Upper lobe of left lung (tissue), 6 donors: ENCODE measurements at regions not wholly inside any gene's neighbourhood (a gene's known extent, or its start where the extent isn't known, plus 50 kb on each side); places are given as distances from the start of the nearest gene placed in this dataset.

Experiments
- ATAC-seq, 2 donors: fragments of 200-7000 bp; cut with Tn5 transposase; one replicate each; pipeline ENCODE4 v1.9.1; 2022; ENCODE audit warnings: mild to moderate bottlenecking in 2 of 2, moderate library complexity in 2 of 2; ENCODE audit not compliant: low FRiP score in 2 of 2
- DNase-seq, 2 donors: peaks; one replicate each; pipeline ENCODE4 v3.0.0-alpha.2; 2019 to 2020
- H3K27ac ChIP-seq, 4 donors: fragments of 200-600 bp; sonication (generic); one replicate each; pipeline ENCODE4 v1.5.1; 2016 to 2019
- H3K27me3 ChIP-seq, 4 donors: fragments of 200-600 bp; sonication (generic); one replicate each; pipeline ENCODE4 v1.5.1; 2017 to 2019
- H3K36me3 ChIP-seq, 4 donors: fragments of 200-600 bp; sonication (generic); one replicate each; pipeline ENCODE4 v1.5.1; 2016 to 2019
- H3K4me1 ChIP-seq, 4 donors: fragments of 200-600 bp; sonication (generic); one replicate each; pipeline ENCODE4 v1.5.1; 2018 to 2019
- H3K4me3 ChIP-seq, 4 donors: fragments of 200-600 bp; sonication (generic); one replicate each; pipeline ENCODE4 v1.5.1; 2017 to 2019; ENCODE audit warnings: mild to moderate bottlenecking in 2 of 4, moderate library complexity in 1 of 4
- H3K9me3 ChIP-seq, 4 donors: fragments of 200-600 bp; sonication (generic); one replicate each; pipeline ENCODE4 v1.5.1; 2018 to 2019
- CTCF ChIP-seq, 6 experiments: fragments of 450-650 bp in 4 of 6; fragments of 200-600 bp in 2 of 6; sonication (generic) in 2 of 6; IDR thresholded peaks; one replicate each; pipeline ENCODE4 v1.5.1; 2016 to 2019; ENCODE audit warnings: antibody characterized with exemption in 6 of 6
- EP300 ChIP-seq, 4 donors: sonication (generic); formaldehyde crosslinking; IDR thresholded peaks; one replicate each; pipeline ENCODE4 v1.5.1; 2017; ENCODE audit warnings: antibody characterized with exemption in 4 of 4, control low read depth in 2 of 4
- POLR2A ChIP-seq, 4 donors: fragments of 450-650 bp; IDR thresholded peaks; one replicate each; pipeline ENCODE4 v1.5.1; 2016 to 2017; ENCODE audit warnings: antibody characterized with exemption in 4 of 4, mild to moderate bottlenecking in 2 of 4
- POLR2AphosphoS5 ChIP-seq, 2 donors: sonication (generic); formaldehyde crosslinking; IDR thresholded peaks; one replicate each; pipeline ENCODE4 v1.5.1; 2017; ENCODE audit warnings: antibody characterized with exemption in 2 of 2
- WGBS, 2 donors: methylation state at CpG; one replicate each; pipeline ENCODE4 v1.1.5; 2017 to 2018; 5-methylcytosine and 5-hydroxymethylcytosine counted together
- donor health status: DM: no; HTN: no; CAD: no; lungs with moderate emphysema.
- donor health status: DM: no; HTN: yes; CAD: no; lungs with severe emphysema.

- WGBS, 2 donors = 86 to 87% methylated on average over 3 of the region's 3 CpGs
- DNase-seq (no peak), ATAC-seq (no peak)
- TF ChIP-seq POLR2AphosphoS5 (IDR thresholded peaks at IDR 0.05) (no peak), EP300 (IDR thresholded peaks at IDR 0.05) (no peak), CTCF (IDR thresholded peaks at IDR 0.05) (no peak), POLR2A (IDR thresholded peaks at IDR 0.05) (no peak)
- no peaks in the 10 kb centered on the region for H3K9me3 ChIP-seq
- H3K36me3 ChIP-seq = no peaks in the 10 kb centered on the region
- H3K4me1 ChIP-seq = peaks cover 2 to 22% (median 6%) of the 10 kb centered on the region in 4 donors
- no peak overlapping the region for H3K27ac ChIP-seq
- H3K4me3 ChIP-seq = no peak overlapping the region
- H3K27me3 ChIP-seq = no peaks in the 10 kb centered on the region
These were observed 544.1 kb downstream of the QKI start for GRCh38 chr6:163958646-163959045.

GRCh38 chr6:163956571-163957407 lies 542.3 kb downstream of the QKI start:
- Histone ChIP-seq H3K27me3 (no peaks in the 10 kb centered on the region), H3K4me1 (peaks cover 2 to 22% (median 6%) of the 10 kb centered on the region in 4 donors), H3K4me3 (no peak overlapping the region), H3K27ac (no peak overlapping the region), H3K9me3 (no peaks in the 10 kb centered on the region), H3K36me3 (no peaks in the 10 kb centered on the region)
- TF ChIP-seq CTCF (IDR thresholded peaks at IDR 0.05) = peak; percentile 85 to 91 (median 89)
- TF ChIP-seq EP300 (IDR thresholded peaks at IDR 0.05) = peak in 1 of 4 donors; percentile 31
- no peak for TF ChIP-seq POLR2A (IDR thresholded peaks at IDR 0.05)
- TF ChIP-seq POLR2AphosphoS5 (IDR thresholded peaks at IDR 0.05) = no peak
- peak; percentile 89 to 95 for ATAC-seq
- WGBS, 2 donors = 21 to 22% methylated on average over 12 of the region's 12 CpGs
- DNase-seq = peak in 1 of 2 donors; percentile 80

GRCh38 chr6:163955756-163956155 lies 541.2 kb downstream of the QKI start:
- H3K4me3 ChIP-seq = no peak overlapping the region
- no peaks in the 10 kb centered on the region for H3K36me3 ChIP-seq
- H3K27ac ChIP-seq = no peak overlapping the region
- no peak for DNase-seq
- no peak for TF ChIP-seq POLR2A (IDR thresholded peaks at IDR 0.05)
- peaks cover 2 to 22% (median 6%) of the 10 kb centered on the region in 4 donors for H3K4me1 ChIP-seq
- H3K27me3 ChIP-seq = no peaks in the 10 kb centered on the region
- no peak for ATAC-seq
- 72 to 78% methylated on average over 4 of the region's 4 CpGs for WGBS, 2 donors
- H3K9me3 ChIP-seq = no peaks in the 10 kb centered on the region

GRCh38 chr6:163955096-163955495 lies 540.6 kb downstream of the QKI start:
- Histone ChIP-seq H3K9me3 (no peaks in the 10 kb centered on the region), H3K4me1 (peaks cover 2 to 15% (median 6%) of the 10 kb centered on the region in 4 donors), H3K36me3 (no peaks in the 10 kb centered on the region), H3K27ac (no peak overlapping the region), H3K4me3 (no peak overlapping the region), H3K27me3 (no peaks in the 10 kb centered on the region)
- ATAC-seq (no peak), DNase-seq (no peak)
- 81 to 85% methylated on average over 4 of the region's 4 CpGs for WGBS, 2 donors
- no peak for TF ChIP-seq EP300 (IDR thresholded peaks at IDR 0.05)
- TF ChIP-seq POLR2A (IDR thresholded peaks at IDR 0.05) = no peak
- no peak for TF ChIP-seq POLR2AphosphoS5 (IDR thresholded peaks at IDR 0.05)
- no peak for TF ChIP-seq CTCF (IDR thresholded peaks at IDR 0.05)

- H3K27ac ChIP-seq = no peak overlapping the region
- H3K4me3 ChIP-seq = no peak overlapping the region
- no peaks in the 10 kb centered on the region for H3K36me3 ChIP-seq
- H3K27me3 ChIP-seq = no peaks in the 10 kb centered on the region
- no peak for TF ChIP-seq POLR2A (IDR thresholded peaks at IDR 0.05)
- no peak for TF ChIP-seq EP300 (IDR thresholded peaks at IDR 0.05)
- TF ChIP-seq POLR2AphosphoS5 (IDR thresholded peaks at IDR 0.05) = no peak
- TF ChIP-seq CTCF (IDR thresholded peaks at IDR 0.05) = no peak
- H3K4me1 ChIP-seq = peaks cover 2 to 13% (median 6%) of the 10 kb centered on the region in 4 donors
- 69 to 73% methylated on average over 5 of the region's 5 CpGs for WGBS, 2 donors
- DNase-seq (no peak), ATAC-seq (no peak)
- H3K9me3 ChIP-seq = no peaks in the 10 kb centered on the region
These were observed 539.7 kb downstream of the QKI start for GRCh38 chr6:163954088-163954775.
